K562 (cell line): ENCODE measurements at regions not wholly inside any gene's neighbourhood (a gene's known extent, or its start where the extent isn't known, plus 50 kb on each side); places are given as distances from the start of the nearest gene placed in this dataset.

ENCODE experiments used
- POLR2A ChIP-seq: fragments of 450-650 bp; conservative IDR thresholded peaks from 2 replicates; pipeline ENCODE4 v1.6.1; 2016
- TCF7 ChIP-seq: sonication (generic); IDR thresholded peaks from 2 replicates; pipeline ENCODE4 v1.6.1; 2016; ENCODE audit warnings: antibody characterized with exemption, borderline replicate concordance
- TF ChIP-seq, protein P1 (sequence below): fragments of 450-650 bp; formaldehyde crosslinking; IDR thresholded peaks from 2 replicates; pipeline ENCODE4 v1.4.0; 2022; ENCODE audit warnings: mild to moderate bottlenecking, moderate library complexity

DNA sequence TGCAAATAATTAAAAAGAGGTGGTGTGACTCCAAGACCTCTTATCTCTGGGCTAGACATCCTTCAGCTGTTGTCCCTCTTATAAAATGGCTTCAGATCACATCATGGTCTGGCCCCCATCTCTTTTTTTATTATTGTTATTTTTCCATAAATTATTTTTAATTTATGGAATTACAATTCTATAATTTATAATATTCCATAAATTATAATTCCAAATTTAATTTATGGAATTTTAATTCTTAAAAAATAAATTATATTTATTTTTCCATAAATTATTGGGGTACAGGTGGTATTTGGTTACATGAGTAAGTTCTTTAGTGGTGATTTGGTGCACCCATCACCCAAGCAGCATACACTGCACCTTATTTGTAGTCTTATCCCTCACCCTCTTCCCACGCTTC lies 65.9 kb upstream of the GJA5 start:
- TF ChIP-seq, protein P1, sequence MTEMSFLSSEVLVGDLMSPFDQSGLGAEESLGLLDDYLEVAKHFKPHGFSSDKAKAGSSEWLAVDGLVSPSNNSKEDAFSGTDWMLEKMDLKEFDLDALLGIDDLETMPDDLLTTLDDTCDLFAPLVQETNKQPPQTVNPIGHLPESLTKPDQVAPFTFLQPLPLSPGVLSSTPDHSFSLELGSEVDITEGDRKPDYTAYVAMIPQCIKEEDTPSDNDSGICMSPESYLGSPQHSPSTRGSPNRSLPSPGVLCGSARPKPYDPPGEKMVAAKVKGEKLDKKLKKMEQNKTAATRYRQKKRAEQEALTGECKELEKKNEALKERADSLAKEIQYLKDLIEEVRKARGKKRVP (CRISPR knock-in tag): no peak
- TF ChIP-seq POLR2A (no peak), TCF7 (no peak)
